ENCODE measurements at regions not wholly inside any gene's neighbourhood (a gene's known extent, or its start where the extent isn't known, plus 50 kb on each side); places are given as distances from the start of the nearest gene placed in this dataset.

- TF ChIP-seq POLR2A (IDR thresholded peaks at IDR 0.05; ENCODE audit: low read length): no peak
- no peak for TF ChIP-seq GATA1 (IDR thresholded peaks at IDR 0.05; ENCODE audit: low read depth, low read length)
Measured at GRCh38 chr14:65860956-65861611, 448.6 kb downstream of the FUT8 start.

All from erythroblast (primary cell).